ENCODE measurements at regions not wholly inside any gene's neighbourhood (a gene's known extent, or its start where the extent isn't known, plus 50 kb on each side); places are given as distances from the start of the nearest gene placed in this dataset.
"Not testable (repeated sequence)": the region's sequence is repeated elsewhere in the genome, so short reads cannot be mapped to it uniquely, and the experiment has no call there.

DNA sequence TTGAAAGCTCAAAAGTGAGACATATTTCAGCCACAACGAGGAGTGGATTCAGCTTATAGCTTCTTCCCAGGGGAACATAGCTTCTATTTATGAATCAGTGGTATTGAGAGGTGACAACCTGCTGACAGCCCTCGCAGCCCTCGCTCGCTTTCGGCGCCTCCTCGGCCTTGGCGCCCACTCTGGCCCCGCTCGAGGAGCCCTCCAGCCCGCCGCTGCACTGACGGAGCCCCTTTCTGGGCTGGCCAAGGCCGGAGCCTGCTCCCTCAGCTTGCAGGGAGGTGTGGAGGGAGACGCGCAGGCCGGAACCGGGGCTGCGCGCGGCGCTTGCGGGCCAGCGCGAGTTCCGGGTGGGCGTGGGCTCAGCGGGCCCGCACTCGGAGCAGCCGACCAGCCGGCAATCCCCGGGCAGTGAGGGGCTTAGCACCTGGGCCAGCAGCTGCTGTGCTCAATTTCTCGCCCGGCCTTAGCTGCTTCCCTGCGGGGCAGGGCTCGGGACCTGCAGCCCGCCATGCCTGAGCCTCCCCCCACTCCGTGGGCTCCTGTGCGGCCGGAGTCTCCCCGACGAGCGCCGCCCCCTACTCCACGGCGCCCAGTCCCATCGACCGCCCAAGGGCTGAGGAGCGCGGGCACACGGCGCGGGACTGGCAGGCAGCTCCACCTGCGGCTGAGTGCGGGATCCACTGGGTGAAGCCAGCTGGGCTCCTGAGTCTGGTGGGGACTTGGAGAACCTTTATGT lies 207.9 kb upstream of the RFX3 start:
- TF ChIP-seq, protein P1, sequence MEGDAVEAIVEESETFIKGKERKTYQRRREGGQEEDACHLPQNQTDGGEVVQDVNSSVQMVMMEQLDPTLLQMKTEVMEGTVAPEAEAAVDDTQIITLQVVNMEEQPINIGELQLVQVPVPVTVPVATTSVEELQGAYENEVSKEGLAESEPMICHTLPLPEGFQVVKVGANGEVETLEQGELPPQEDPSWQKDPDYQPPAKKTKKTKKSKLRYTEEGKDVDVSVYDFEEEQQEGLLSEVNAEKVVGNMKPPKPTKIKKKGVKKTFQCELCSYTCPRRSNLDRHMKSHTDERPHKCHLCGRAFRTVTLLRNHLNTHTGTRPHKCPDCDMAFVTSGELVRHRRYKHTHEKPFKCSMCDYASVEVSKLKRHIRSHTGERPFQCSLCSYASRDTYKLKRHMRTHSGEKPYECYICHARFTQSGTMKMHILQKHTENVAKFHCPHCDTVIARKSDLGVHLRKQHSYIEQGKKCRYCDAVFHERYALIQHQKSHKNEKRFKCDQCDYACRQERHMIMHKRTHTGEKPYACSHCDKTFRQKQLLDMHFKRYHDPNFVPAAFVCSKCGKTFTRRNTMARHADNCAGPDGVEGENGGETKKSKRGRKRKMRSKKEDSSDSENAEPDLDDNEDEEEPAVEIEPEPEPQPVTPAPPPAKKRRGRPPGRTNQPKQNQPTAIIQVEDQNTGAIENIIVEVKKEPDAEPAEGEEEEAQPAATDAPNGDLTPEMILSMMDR (conservative IDR thresholded peaks at IDR 0.05; ENCODE audit: low read depth, low read length): not testable (repeated sequence)
- not testable (repeated sequence) for TF ChIP-seq EZH2 (IDR thresholded peaks at IDR 0.05; ENCODE audit: low read length, unreplicated experiment)

Data from PC-3 (cell line).